ENCODE measurements at regions not wholly inside any gene's neighbourhood (a gene's known extent, or its start where the extent isn't known, plus 50 kb on each side); places are given as distances from the start of the nearest gene placed in this dataset.

- TF ChIP-seq TEAD4 (IDR thresholded peaks at IDR 0.05; ENCODE audit: low read depth, low read length) (no peak), JUN (IDR thresholded peaks at IDR 0.05; ENCODE audit: low read depth, low read length) (no peak), ATF2 (IDR thresholded peaks at IDR 0.05; ENCODE audit: low read length) (no peak), USF2 (IDR thresholded peaks at IDR 0.05; ENCODE audit: low read length) (no peak), SP2 (IDR thresholded peaks at IDR 0.05; ENCODE audit: low read length) (no peak), RXRA (IDR thresholded peaks at IDR 0.05; ENCODE audit: insufficient read depth, low read depth, low read length) (no peak)
These were observed 382.9 kb downstream of the HNRNPD start (continued) for GRCh38 chr4:81990898-81991297.

Measured in H1 (cell line).